Hematopoietic multipotent progenitor cell treated with erythropoietin and hydrocortisone succinate and interleukin-3 and kit ligand, for 6 days (in vitro differentiated cells): ENCODE measurements at regions not wholly inside any gene's neighbourhood (a gene's known extent, or its start where the extent isn't known, plus 50 kb on each side); places are given as distances from the start of the nearest gene placed in this dataset.

Source experiments
- DNase-seq: peaks from one replicate; pipeline ENCODE4 v3.0.0-alpha.2; 2015

- no peak for DNase-seq
Observed at GRCh38 chr17:77366206-77366557, 225.4 kb downstream of the SEC14L1 start.

- no peak for DNase-seq
Observed at GRCh38 chr17:77366558-77367245, 225.9 kb downstream of the SEC14L1 start.

GRCh38 chr17:77369544-77369971, 228.8 kb downstream of the SEC14L1 start:
- no peak for DNase-seq

- no peak for DNase-seq
Observed at GRCh38 chr17:77370586-77370985, 229.8 kb downstream of the SEC14L1 start.

DNA sequence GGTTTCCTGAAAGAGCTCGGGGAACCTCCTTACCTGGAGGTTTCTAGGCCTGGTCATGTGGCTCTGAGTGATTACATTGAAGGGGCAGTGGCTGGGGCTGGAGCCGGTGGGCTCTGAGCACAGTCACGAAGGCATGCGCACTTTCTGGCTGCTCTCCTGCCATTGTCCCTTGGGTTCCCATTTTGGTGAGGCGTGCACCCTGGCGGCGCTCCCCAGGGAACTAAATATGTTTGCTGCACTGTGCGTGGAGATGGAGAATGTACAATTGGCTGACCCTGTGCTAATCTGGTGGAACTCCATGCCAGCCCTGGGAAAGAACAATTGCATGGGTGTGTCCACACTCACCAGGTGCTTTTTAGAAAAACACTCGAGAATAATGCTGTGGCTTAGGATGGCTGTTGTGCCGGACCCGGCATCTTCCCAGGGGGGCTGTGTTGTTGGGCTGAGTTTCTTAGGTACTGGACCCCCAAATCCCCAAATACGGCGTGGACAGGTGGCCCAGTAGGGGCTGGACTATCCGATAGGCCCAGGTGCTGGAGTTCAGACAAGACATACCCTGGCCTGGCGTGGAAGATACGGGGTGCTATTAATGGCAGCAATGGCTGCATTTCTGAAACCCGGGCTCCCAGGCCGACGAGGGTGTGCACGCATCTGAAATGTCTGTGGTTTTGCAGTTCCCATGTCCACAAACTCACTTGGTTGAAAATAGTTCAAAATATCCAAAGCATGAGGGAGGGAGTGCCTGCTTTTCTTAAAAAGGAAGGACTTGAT, 230.5 kb downstream of the SEC14L1 start:
- no peak for DNase-seq

GRCh38 chr17:77371888-77372443, 231.2 kb downstream of the SEC14L1 start:
- DNase-seq, result no peak

- peak; percentile 77 for DNase-seq
Observed at GRCh38 chr17:77372444-77373298, 231.9 kb downstream of the SEC14L1 start.

GRCh38 chr17:77373299-77374169, 232.8 kb downstream of the SEC14L1 start:
- DNase-seq, result peak; percentile 63

DNA sequence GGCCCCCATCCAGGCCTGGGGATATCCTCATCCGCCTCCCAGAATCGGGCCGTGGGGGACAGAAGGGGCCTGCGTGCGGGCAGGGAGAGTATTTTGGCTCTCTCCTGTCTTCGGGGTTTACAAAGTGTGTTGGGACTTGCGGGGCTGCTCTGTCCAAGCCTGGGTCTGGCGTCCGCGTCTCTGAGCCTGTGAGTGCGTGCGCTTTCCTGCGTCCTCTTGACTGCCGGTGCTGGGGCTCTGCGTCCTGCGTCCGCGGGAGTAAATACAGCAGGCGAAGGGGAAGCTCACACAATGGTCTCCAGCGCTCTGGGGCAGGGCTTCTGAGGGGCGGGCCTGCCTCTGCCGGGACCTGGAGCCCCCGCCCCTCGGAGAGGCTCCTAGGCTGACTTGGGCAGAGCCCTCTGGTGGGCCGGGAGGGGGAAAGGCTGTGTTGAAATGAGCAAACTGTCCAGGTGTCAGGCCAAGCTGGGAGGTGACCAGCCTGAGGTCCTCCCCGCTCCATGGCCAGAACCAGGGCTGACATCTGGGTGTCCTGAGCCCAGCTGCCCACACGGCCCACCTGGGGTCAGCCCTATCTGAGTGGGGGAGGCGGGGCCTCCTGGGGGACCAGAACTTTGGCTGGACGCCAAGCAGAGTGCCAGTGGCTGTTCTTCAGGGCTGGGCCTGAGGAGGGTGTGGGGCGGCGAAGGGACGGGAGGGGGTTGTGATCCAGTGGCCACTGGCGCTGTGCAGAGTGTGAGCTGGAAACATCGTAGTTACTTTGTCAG, 233.6 kb downstream of the SEC14L1 start:
- DNase-seq, result peak; percentile 88

DNA sequence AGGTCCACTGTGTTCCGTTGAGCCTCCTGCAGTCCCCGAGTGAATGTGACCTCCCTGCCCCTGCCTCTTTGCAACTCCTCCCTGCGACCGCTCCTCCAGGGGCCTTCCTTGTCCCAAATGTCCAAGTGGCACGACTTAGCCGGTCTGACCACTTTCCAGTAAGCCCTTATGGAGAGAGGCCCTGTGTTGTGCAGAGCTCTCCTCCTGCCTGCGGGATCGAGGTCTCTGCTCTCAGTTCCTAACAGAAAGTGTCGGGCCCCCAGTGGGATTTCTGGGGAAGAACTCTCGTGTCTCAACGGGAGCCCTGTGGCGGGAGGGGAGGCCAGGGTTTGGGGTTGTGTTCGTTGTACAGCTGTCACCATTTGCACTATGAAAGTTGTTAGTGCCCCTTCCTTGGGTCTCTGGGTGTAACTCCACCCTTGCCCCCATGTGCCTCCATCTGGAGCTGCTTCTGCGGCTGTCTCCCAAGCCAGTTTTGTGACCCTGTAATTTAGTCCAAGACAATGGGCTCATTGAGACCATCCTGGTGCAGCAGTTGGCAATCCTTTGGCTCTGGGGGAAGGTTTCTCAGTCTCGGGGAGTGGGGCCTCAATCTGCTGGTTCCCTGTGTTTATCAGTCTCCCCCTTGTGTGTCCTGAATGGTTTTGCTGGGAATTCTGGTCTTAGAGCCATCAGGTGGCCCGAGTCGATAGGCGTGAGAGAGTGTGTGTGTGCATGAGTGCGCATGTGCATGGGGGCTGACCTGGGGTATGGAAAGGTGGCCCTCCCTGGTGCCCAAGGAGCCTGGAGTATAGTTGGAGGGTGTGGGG, 234.5 kb downstream of the SEC14L1 start:
- no peak for DNase-seq

GRCh38 chr17:77375917-77376651, 235.3 kb downstream of the SEC14L1 start:
- DNase-seq, result peak; percentile 53

DNA sequence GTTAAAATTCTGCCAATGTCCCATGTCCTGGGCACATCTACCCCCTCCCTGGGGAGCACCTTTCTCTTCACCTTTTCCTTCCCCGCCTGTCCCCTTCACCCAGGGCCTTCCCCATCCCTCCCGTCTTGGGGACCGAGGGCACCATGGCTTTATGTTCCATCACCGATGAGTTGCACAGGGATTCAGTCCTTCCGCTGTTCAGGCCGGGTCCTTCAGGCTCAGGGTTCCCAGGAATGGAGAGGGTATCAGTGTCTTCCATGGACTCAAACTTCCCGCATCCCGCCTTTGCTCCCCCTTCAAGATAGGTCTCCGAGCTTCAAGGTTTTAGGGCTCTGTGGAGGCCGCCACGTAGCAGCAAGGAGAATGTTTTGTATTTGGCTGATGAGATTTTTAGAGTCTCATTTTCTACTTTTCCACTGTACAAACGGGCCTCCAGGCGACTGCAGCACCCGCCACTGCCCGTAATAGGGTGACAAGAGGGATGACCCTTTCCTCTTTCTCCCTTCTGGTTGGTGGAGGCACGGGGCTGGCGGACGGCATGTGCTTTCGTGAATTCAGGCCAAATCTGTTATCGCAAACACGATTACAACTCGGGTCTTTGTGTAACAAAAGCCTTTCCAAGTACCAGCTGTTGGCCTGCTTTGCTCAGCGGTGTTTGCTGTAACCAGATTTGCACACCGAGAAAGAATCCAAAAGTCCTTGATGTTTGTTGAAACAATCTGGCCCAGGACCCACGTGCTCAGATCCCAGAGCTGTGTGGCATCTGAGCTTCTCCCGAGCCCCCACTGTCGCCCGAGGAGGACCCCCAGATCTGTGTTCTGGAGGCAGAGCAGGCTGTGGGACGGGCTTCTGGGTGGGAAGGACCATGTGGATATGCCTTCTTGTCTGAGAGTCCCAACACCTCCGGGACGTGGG, 236.3 kb downstream of the SEC14L1 start:
- no peak for DNase-seq

DNA sequence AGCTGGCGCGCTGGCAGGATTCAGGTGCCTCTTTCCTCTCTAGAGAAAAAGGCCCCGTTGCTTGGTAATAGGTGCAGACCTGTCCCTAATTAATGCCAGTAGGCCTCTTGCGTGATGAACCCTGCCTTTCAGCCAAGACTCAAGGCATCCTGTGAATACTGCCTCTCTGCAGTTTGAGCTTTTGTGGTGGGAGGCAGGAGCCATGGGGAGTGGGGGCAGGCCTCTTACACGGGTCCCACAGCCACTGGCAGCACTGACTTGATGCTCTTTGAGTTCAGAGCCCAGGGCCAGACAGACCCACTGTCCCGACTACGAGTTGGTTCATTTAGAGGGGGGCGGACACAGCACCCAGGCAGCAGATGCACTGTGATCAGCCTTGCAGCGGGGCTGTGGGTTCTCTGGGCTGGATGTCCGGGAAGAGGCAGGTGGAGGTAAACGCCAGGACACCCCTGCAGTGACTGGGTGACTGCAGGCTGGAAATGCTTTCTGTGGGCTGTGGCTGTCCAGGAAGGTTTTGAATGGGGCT, 237.0 kb downstream of the SEC14L1 start:
- no peak for DNase-seq

GRCh38 chr17:77378318-77379064, 237.7 kb downstream of the SEC14L1 start:
- DNase-seq, result no peak

DNA sequence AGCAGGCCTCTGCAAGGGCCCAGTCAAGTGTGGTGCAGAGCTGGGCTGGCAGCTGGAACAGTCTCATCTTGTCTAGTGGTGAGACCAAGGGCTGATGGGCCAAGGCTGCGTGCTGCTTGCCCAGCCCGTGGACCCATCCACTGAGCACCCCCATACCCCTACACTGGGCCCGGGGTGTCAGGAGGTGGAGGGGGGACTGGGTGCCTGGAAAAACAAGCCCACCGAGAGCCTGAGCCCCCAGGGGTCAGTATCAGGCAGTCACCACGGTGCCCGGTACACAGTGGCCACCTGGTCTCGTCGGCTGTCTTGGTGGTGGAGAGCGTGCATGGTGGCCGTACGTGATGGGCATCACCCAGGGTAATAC, 238.3 kb downstream of the SEC14L1 start:
- DNase-seq, result no peak

DNA sequence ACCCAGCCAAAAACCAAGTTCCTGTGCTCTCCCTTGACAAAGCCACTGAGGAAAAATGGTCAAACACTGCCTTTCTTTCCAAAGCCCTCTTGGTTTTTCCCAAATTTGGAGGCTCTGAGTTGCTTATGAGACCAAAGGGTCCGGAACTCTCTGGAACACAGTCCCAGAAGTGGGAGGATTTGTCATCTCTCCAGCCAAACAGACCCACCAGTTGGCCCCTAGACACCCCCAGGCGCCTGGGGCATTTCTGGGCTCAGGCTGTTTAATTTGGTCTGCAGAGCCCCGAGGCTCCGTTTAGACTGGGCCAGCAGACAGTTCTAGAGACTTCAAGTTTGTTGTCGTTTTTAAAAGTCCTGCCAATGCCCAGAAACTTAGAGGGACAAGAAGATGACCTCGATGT, 239.1 kb downstream of the SEC14L1 start:
- DNase-seq, result no peak

- DNase-seq, result no peak
Observed at GRCh38 chr17:77380395-77381184, 239.8 kb downstream of the SEC14L1 start.
